NCI-H1092 treated with DMSO at 0.1 percent for 48 hours (cell line): ENCODE measurements at regions not wholly inside any gene's neighbourhood (a gene's known extent, or its start where the extent isn't known, plus 50 kb on each side); places are given as distances from the start of the nearest gene placed in this dataset.

Experiments used
- DNase-seq: peaks from one replicate; lab custom pipeline; 2025; lab: John Stamatoyannopoulos, UW

GRCh38 chr13:74661851-74662250, 527.6 kb upstream of the KLF12 start:
- DNase-seq: no peak

GRCh38 chr13:74657765-74658164, 523.6 kb upstream of the KLF12 start:
- DNase-seq: no peak

DNA sequence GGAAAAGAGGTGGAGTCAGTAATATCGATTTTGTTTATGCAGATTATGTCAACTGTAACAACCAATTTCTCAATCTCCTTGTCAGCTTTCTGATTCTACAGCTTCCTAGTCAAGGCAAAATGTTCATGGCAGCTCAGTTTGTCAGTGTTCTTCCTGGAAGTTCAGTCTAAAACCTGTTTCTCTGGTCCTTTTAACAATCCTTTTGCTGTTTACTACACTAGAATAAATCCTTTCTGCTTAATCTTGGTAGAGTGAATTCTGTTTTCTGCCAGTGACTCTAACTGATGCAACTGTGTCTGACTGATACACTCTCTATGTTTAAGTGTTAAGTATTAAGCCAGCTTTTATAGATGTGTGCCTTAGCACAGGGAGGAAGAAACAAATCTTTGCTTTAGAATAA, 516.9 kb upstream of the KLF12 start:
- DNase-seq: no peak

DNA sequence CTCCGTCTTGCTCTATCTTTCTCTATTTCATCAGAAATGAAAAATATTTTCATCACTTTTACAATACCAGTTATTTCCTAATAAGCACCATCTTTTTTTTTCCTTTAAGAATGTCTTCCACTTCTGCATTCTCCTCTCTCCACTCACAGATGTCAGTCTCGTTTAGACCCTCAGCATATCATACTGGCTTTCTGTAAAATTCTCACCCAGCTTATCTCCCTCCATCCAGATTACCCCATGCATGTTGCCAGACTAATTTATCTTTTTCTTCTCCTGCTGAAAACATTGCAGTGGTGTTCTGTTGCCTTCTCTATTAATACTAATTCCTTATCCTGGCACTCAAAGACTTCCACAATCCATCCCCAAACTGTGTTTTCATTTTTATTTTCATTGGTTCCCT, 513.8 kb upstream of the KLF12 start:
- no peak for DNase-seq

DNA sequence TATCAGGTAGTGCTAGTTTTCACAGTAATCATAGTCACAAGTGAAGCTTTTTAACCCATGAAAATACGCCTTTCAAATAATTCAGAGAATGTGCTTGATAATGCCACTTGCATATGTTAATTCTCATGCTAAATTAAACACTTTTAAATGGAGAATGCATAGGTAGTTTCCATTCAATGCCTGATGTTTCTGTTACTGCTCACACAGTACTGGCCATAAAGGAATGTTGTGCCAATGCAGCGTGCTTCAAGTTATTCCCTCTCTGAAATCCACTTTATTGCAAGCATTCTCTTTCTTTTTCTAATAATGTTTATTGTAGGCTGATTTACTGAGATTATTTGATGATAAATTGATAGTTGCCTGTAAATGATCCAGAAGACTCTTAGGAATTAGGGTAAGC, 513.0 kb upstream of the KLF12 start:
- no peak for DNase-seq

GRCh38 chr13:74646091-74646490, 511.9 kb upstream of the KLF12 start:
- no peak for DNase-seq

DNA sequence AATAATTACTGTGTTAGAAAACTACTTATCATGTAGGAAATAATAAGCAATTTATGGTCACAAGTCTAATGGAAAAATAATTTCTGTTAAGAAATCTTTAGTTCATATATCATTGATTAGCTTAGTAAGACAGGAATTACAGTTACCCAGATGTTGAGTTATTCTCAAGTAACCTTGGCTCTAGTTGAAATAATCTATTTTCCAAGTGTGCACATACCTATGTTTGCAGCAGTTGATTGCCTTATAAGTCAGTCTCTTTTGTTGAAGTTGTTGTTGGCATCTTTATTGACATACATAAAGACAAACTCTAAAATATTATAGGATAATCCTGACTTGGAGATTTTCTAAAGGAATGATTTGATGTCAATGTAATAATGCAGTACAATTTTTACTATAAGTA, 511.4 kb upstream of the KLF12 start:
- no peak for DNase-seq

DNA sequence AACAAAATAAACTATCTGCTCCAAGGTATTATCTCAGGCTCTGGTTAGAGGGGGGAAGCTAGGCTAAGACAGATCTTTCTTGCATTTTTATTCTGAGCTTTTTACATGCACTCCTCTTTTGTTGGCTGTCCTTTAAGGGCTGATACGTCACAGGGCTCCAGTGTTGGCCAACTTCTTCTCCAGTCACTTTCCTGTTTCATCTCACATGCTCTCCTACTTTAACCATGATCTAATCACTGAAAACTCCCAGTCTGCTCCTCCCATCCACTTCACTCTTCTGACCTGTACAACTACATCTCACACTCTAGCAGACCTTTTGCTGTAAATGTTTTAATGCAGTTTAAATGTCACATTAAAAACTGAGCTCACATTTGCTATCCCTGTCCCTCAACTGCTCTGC, 510.0 kb upstream of the KLF12 start:
- DNase-seq: no peak

GRCh38 chr13:74641586-74641985, 507.4 kb upstream of the KLF12 start:
- no peak for DNase-seq

GRCh38 chr13:74633734-74634133, 499.5 kb upstream of the KLF12 start:
- no peak for DNase-seq

- DNase-seq: no peak
Observed at GRCh38 chr13:74629985-74630384, 495.8 kb upstream of the KLF12 start.

DNA sequence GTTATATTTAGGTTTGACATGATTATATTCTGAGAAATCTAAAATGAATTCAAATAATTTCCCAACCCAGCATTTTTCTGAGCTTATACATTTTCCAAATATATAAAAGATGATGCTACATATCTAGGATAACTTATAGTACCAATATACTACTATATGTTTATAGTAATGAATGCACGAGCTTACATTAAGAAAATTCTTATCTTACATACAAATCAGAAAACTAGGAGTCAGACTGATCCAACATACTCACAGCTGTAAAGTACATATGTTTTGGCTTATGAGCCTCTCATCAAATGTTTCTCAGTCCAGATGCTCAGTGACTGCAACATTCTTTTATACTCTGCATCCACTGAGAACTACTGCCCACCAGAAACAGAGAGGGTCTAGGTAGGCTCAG, 491.3 kb upstream of the KLF12 start:
- DNase-seq: no peak

- no peak for DNase-seq
Observed at GRCh38 chr13:74623761-74624160, 489.6 kb upstream of the KLF12 start.

DNA sequence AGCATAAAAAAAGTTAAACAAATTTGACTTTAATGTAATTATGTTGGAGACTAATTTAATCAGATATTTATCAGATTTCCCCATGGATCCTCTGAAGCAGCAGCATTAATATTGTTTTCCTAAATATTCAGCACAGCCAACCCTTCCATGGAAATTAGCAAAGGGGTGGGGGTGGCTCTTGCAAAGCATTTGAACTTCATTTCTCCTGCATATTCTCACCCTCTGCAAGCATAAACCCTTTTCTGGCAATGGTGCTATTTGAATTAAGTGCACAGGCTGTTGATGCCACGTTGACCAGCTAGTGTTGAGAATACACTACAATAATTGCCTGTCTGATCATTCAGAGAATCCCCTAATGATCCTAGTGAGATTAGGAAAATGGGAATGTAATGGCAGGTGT, 488.1 kb upstream of the KLF12 start:
- no peak for DNase-seq

DNA sequence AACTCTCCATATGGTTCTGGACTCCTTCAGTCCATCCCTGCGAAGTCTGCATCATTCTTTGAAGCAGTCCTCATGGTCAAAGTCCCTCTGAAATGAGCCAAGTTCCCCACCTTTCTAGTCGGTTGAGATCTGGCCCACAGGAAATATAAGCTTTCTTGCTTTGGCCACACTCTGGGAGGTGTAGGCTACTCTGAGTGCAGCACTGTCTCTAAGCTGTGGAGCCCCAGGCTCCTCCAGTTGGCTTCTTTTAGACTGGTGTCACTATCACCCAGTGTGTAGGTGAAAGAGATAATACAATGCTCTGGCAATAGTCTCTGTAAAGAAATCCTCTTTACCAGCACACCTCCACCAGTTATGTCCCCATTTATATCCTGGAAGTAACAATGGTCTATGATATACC, 486.5 kb upstream of the KLF12 start:
- no peak for DNase-seq

DNA sequence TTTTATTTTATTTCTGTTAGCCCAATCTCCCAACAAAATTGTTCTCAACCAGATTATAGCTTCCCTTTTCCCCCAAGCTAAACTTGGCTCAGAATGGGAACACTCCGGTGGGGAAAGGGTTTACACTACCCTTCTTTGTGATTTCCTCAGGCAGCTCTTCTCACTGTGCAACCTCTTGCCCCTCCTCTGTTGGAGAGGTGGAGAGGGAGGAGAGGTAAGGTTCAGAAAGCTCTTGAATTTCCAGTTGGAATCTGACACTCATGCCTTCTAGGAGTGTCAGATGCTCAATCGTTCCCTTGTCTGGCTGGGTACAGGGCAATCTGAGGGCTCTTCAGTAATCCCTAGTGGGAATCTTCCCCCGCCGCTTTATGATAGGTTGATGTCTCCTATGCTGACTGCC, 486.1 kb upstream of the KLF12 start:
- DNase-seq: no peak

- peak; percentile 91 for DNase-seq
Observed at GRCh38 chr13:74597526-74597925, 463.3 kb upstream of the KLF12 start.

GRCh38 chr13:74596691-74597090, 462.5 kb upstream of the KLF12 start:
- peak; percentile 39 for DNase-seq

DNA sequence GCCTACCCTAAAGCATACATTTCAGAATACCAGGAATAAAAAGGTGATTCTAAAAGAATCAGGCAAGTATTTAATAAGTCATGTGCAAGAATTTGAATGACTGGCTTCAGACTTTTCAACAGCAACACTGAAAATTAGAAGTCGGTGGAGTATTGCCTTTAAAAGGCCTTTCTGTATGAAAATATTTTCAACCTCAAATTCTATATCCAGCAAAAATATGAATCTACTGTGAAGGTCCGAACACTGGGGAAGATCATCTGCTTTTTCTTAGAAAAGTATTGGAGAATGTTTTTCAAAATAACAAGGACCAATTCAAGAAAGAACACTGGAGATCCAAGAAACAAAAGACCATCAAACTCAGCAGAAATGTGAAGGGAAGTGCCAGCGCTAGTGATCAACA, 459.5 kb upstream of the KLF12 start:
- DNase-seq: no peak

DNA sequence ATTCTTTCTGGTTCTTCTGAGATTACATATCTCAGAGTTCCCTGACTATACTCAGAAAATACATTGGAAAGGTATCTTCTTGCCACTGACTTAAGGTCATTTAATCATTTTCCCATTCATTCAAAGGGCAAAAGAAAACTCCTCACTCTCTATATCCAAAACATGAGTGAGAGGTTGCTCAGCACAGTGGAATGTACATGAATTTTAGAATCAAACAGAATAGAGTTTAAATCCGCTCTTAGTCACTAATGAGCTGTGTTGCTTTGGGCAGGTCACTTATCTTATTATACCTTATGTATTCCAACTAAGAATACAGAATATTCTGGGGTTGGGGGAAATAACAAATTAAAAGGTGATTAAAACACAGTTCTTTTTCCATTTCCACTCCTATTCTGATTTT, 452.6 kb upstream of the KLF12 start:
- DNase-seq: no peak

DNA sequence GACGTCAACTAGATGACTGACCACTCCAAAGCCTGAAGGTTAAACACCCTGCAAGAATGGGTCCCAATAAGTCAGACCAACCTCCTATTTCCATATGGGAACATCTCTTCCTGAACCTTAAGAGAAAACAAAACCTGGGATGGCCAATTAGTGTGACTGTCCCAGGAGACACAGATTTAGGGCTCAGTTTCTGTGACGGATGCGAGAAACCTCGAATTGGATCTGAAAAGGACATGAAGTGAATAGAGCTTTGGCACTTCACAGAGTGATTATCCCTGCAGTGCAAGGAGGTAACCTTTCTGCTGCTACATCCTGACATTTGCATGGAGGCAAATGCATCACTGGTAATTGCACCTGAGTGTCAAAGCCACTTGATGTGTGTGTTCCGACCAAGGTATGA, 442.2 kb upstream of the KLF12 start:
- DNase-seq: no peak

DNA sequence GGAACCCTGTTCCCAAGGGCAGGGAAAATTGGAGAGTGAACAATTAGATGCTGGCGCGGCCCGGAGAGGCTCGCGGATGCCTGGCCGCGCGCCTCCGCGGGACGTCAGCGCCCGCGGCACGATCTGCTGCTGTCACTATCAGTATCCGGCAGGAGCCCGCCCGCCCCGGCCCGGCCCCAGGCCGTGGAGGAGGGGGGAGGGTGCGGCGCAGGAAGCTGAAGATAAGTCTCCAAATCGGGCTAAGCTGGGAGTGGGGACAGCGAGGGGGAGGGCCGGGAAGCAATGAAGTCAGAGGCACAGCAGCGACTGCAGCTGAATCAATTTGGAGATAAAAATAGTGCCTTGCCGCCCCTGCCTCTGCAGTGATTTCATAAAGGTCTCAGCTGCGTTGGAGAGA, 441.5 kb upstream of the KLF12 start:
- peak; percentile 80 for DNase-seq

GRCh38 chr13:74574964-74575728, 440.9 kb upstream of the KLF12 start:
- DNase-seq: peak; percentile 80

- peak; percentile 4 for DNase-seq
Observed at GRCh38 chr13:74573654-74574053, 439.4 kb upstream of the KLF12 start.

GRCh38 chr13:74571811-74572210, 437.6 kb upstream of the KLF12 start:
- no peak for DNase-seq
